ENCODE measurements at regions not wholly inside any gene's neighbourhood (a gene's known extent, or its start where the extent isn't known, plus 50 kb on each side); places are given as distances from the start of the nearest gene placed in this dataset.

GRCh38 chr7:13077466-13077865 lies 390.0 kb downstream of the ARL4A start:
- no peak for TF ChIP-seq CTCF (IDR thresholded peaks at IDR 0.05)

- no peak for TF ChIP-seq CTCF (IDR thresholded peaks at IDR 0.05)
Observed at GRCh38 chr7:13078105-13078504, 390.7 kb downstream of the ARL4A start.

- TF ChIP-seq CTCF (IDR thresholded peaks at IDR 0.05): no peak
Observed at GRCh38 chr7:13090959-13091358, 403.5 kb downstream of the ARL4A start.

- no peak for TF ChIP-seq CTCF (IDR thresholded peaks at IDR 0.05)
Observed at GRCh38 chr7:13091974-13092707, 404.7 kb downstream of the ARL4A start.

GRCh38 chr7:13092708-13093005 lies 405.2 kb downstream of the ARL4A start:
- no peak for TF ChIP-seq CTCF (IDR thresholded peaks at IDR 0.05)

- no peak for TF ChIP-seq CTCF (IDR thresholded peaks at IDR 0.05)
Observed at GRCh38 chr7:13093160-13093559, 405.7 kb downstream of the ARL4A start.

- no peak for TF ChIP-seq CTCF (IDR thresholded peaks at IDR 0.05)
Observed at GRCh38 chr7:13097499-13097898, 410.1 kb downstream of the ARL4A start.

GRCh38 chr7:13098161-13098560 lies 410.7 kb downstream of the ARL4A start:
- no peak for TF ChIP-seq CTCF (IDR thresholded peaks at IDR 0.05)

All from LNCAP (cell line).